HEK293 (cell line): ENCODE measurements at regions not wholly inside any gene's neighbourhood (a gene's known extent, or its start where the extent isn't known, plus 50 kb on each side); places are given as distances from the start of the nearest gene placed in this dataset.
"Not testable (repeated sequence)": the region's sequence is repeated elsewhere in the genome, so short reads cannot be mapped to it uniquely, and the experiment has no call there.

Source experiments
- GLI4 ChIP-seq: fragments of 450-650 bp; formaldehyde crosslinking; IDR thresholded peaks from 2 replicates; pipeline ENCODE4 v1.5.1; 2016; ENCODE audit warnings: missing biosample characterization, missing genetic modification characterization
- ZBTB7A ChIP-seq: fragments of 450-650 bp; formaldehyde crosslinking; IDR thresholded peaks from 2 replicates; pipeline ENCODE4 v1.5.1; 2016; ENCODE audit warnings: low read depth, missing biosample characterization, missing genetic modification characterization
- ZNF133 ChIP-seq: fragments of 450-650 bp; formaldehyde crosslinking; IDR thresholded peaks from 2 replicates; pipeline ENCODE4 v1.5.1; 2016; ENCODE audit warnings: missing biosample characterization, missing genetic modification characterization
- ZNF157 ChIP-seq: fragments of 450-650 bp; formaldehyde crosslinking; IDR thresholded peaks from 2 replicates; pipeline ENCODE4 v1.5.1; 2016; ENCODE audit warnings: missing biosample characterization, missing genetic modification characterization
- ZNF302 ChIP-seq: fragments of 450-650 bp; formaldehyde crosslinking; IDR thresholded peaks from 2 replicates; pipeline ENCODE4 v1.5.1; 2016; ENCODE audit warnings: missing biosample characterization, missing genetic modification characterization, low read depth
- ZNF707 ChIP-seq: fragments of 450-650 bp; formaldehyde crosslinking; IDR thresholded peaks from 2 replicates; pipeline ENCODE4 v1.5.1; 2016; ENCODE audit warnings: missing biosample characterization, missing genetic modification characterization
- TF ChIP-seq, protein P1 (sequence below): fragments of 450-650 bp; formaldehyde crosslinking; IDR thresholded peaks from 2 replicates; pipeline ENCODE4 v1.5.1; 2016; ENCODE audit warnings: missing biosample characterization, missing genetic modification characterization
- TF ChIP-seq, protein P2 (sequence below): fragments of 450-650 bp; formaldehyde crosslinking; conservative IDR thresholded peaks from 2 replicates; pipeline ENCODE4 v1.5.1; 2016; ENCODE audit warnings: low read depth, missing biosample characterization, missing genetic modification characterization

DNA sequence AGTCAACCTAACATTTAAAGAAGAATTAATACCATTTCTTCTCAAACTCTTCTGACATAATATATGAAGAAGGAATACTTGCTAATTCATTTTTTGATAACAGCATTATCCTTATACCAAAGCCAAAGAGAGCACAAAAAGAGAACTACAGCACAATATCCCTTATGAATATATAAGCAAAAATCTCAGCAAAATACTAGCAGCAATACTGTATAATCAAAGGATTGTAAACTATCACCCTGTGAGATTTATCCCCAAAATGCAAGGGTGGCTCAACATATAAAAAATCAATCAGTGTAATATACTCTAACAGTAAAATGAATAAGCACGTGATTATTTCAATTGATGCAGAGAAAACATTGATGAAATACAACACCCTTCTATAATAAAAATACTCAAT, 81.9 kb upstream of the ZNG1F start:
- TF ChIP-seq, protein P1, sequence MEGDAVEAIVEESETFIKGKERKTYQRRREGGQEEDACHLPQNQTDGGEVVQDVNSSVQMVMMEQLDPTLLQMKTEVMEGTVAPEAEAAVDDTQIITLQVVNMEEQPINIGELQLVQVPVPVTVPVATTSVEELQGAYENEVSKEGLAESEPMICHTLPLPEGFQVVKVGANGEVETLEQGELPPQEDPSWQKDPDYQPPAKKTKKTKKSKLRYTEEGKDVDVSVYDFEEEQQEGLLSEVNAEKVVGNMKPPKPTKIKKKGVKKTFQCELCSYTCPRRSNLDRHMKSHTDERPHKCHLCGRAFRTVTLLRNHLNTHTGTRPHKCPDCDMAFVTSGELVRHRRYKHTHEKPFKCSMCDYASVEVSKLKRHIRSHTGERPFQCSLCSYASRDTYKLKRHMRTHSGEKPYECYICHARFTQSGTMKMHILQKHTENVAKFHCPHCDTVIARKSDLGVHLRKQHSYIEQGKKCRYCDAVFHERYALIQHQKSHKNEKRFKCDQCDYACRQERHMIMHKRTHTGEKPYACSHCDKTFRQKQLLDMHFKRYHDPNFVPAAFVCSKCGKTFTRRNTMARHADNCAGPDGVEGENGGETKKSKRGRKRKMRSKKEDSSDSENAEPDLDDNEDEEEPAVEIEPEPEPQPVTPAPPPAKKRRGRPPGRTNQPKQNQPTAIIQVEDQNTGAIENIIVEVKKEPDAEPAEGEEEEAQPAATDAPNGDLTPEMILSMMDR, result not testable (repeated sequence)
- TF ChIP-seq GLI4, ZNF707, ZNF133, ZNF302, ZNF157, ZBTB7A (tag by site-specific recombination): not testable (repeated sequence)
- TF ChIP-seq, protein P2, sequence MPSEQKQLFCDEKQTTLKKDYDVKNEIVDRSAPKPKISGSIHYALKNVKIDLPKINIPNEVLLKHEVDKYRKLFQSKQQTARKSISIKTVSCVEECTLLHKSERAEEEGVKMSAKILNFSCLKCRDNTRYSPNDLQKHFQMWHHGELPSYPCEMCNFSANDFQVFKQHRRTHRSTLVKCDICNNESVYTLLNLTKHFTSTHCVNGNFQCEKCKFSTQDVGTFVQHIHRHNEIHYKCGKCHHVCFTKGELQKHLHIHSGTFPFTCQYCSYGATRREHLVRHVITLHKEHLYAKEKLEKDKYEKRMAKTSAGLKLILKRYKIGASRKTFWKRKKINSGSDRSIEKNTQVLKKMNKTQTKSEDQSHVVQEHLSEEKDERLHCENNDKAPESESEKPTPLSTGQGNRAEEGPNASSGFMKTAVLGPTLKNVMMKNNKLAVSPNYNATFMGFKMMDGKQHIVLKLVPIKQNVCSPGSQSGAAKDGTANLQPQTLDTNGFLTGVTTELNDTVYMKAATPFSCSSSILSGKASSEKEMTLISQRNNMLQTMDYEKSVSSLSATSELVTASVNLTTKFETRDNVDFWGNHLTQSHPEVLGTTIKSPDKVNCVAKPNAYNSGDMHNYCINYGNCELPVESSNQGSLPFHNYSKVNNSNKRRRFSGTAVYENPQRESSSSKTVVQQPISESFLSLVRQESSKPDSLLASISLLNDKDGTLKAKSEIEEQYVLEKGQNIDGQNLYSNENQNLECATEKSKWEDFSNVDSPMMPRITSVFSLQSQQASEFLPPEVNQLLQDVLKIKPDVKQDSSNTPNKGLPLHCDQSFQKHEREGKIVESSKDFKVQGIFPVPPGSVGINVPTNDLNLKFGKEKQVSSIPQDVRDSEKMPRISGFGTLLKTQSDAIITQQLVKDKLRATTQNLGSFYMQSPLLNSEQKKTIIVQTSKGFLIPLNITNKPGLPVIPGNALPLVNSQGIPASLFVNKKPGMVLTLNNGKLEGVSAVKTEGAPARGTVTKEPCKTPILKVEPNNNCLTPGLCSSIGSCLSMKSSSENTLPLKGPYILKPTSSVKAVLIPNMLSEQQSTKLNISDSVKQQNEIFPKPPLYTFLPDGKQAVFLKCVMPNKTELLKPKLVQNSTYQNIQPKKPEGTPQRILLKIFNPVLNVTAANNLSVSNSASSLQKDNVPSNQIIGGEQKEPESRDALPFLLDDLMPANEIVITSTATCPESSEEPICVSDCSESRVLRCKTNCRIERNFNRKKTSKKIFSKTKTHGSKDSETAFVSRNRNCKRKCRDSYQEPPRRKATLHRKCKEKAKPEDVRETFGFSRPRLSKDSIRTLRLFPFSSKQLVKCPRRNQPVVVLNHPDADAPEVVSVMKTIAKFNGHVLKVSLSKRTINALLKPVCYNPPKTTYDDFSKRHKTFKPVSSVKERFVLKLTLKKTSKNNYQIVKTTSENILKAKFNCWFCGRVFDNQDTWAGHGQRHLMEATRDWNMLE (tag by site-specific recombination), result not testable (repeated sequence)
